MG63 (cell line): ENCODE measurements at regions not wholly inside any gene's neighbourhood (a gene's known extent, or its start where the extent isn't known, plus 50 kb on each side); places are given as distances from the start of the nearest gene placed in this dataset.

Experiments
- DNase-seq: peaks from one replicate; pipeline ENCODE4 v3.0.0-alpha.2; 2020
- H3K27me3 ChIP-seq: fragments of 250-450 bp; sonication (Bioruptor Pico); 2 replicates; pipeline ENCODE4 v1.5.1; 2020; ENCODE audit warnings: mild to moderate bottlenecking, moderate library complexity
- H3K36me3 ChIP-seq: fragments of 250-450 bp; sonication (Bioruptor Pico); 2 replicates; pipeline ENCODE4 v1.5.1; 2020; ENCODE audit warnings: mild to moderate bottlenecking, moderate library complexity
- H3K4me3 ChIP-seq: fragments of 250-450 bp; sonication (Bioruptor Pico); 2 replicates; pipeline ENCODE4 v1.5.1; 2020; ENCODE audit warnings: mild to moderate bottlenecking, moderate library complexity
- H3K9me3 ChIP-seq: fragments of 250-450 bp; sonication (Bioruptor Pico); 2 replicates; pipeline ENCODE4 v1.5.1; 2020; ENCODE audit warnings: mild to moderate bottlenecking, moderate library complexity

- H3K36me3 ChIP-seq = no peaks in the 10 kb centered on the region
- H3K9me3 ChIP-seq = no peaks in the 10 kb centered on the region
- no peaks in the 10 kb centered on the region for H3K27me3 ChIP-seq
- DNase-seq = no peak
- H3K4me3 ChIP-seq = no peak overlapping the region
These were observed 492.0 kb upstream of the KIF2B start for GRCh38 chr17:53330756-53331155.

- H3K27me3 ChIP-seq = no peaks in the 10 kb centered on the region
- no peaks in the 10 kb centered on the region for H3K36me3 ChIP-seq
- no peak overlapping the region for H3K4me3 ChIP-seq
- DNase-seq = no peak
- peaks cover 2% of the 10 kb centered on the region; the same call in 1 of the 2 replicates for H3K9me3 ChIP-seq
These were observed 501.1 kb upstream of the KIF2B start for GRCh38 chr17:53321651-53322050.

- Histone ChIP-seq H3K9me3 (peaks cover 2% of the 10 kb centered on the region; the same call in 1 of the 2 replicates), H3K4me3 (no peak overlapping the region), H3K27me3 (no peaks in the 10 kb centered on the region), H3K36me3 (no peaks in the 10 kb centered on the region)
- DNase-seq = no peak
These were observed 502.8 kb upstream of the KIF2B start for GRCh38 chr17:53319947-53320346.

- H3K36me3 ChIP-seq = no peaks in the 10 kb centered on the region
- H3K27me3 ChIP-seq = no peaks in the 10 kb centered on the region
- DNase-seq = no peak
- peaks cover 2% of the 10 kb centered on the region; the same call in 1 of the 2 replicates for H3K9me3 ChIP-seq
- H3K4me3 ChIP-seq = no peak overlapping the region
These were observed 505.7 kb upstream of the KIF2B start for GRCh38 chr17:53316988-53317387.

- Histone ChIP-seq H3K9me3 (peaks cover 2% of the 10 kb centered on the region; the same call in 1 of the 2 replicates), H3K36me3 (no peaks in the 10 kb centered on the region), H3K27me3 (no peaks in the 10 kb centered on the region), H3K4me3 (no peak overlapping the region)
- DNase-seq = no peak
These were observed 506.7 kb upstream of the KIF2B start for GRCh38 chr17:53316073-53316472.

- H3K27me3 ChIP-seq = no peaks in the 10 kb centered on the region
- H3K4me3 ChIP-seq = no peak overlapping the region
- H3K9me3 ChIP-seq = peaks cover 2% of the 10 kb centered on the region; the same call in 1 of the 2 replicates
- DNase-seq = no peak
- H3K36me3 ChIP-seq = no peaks in the 10 kb centered on the region
These were observed 508.2 kb upstream of the KIF2B start for GRCh38 chr17:53314521-53314920.

GRCh38 chr17:53313746-53314145, 509.0 kb upstream of the KIF2B start:
- Histone ChIP-seq H3K4me3 (no peak overlapping the region), H3K9me3 (peaks cover 2% of the 10 kb centered on the region; the same call in 1 of the 2 replicates), H3K36me3 (no peaks in the 10 kb centered on the region), H3K27me3 (no peaks in the 10 kb centered on the region)
- DNase-seq = no peak

GRCh38 chr17:53278466-53278865, 544.3 kb upstream of the KIF2B start:
- Histone ChIP-seq H3K9me3 (no peaks in the 10 kb centered on the region), H3K27me3 (no peaks in the 10 kb centered on the region), H3K4me3 (no peak overlapping the region), H3K36me3 (no peaks in the 10 kb centered on the region)
- no peak for DNase-seq

- Histone ChIP-seq H3K9me3 (no peaks in the 10 kb centered on the region), H3K4me3 (no peak overlapping the region), H3K36me3 (no peaks in the 10 kb centered on the region), H3K27me3 (no peaks in the 10 kb centered on the region)
- no peak for DNase-seq
These were observed 549.6 kb upstream of the KIF2B start for GRCh38 chr17:53273126-53273525.

- DNase-seq = no peak
- Histone ChIP-seq H3K36me3 (no peaks in the 10 kb centered on the region), H3K9me3 (no peaks in the 10 kb centered on the region), H3K4me3 (no peak overlapping the region), H3K27me3 (no peaks in the 10 kb centered on the region)
These were observed 551.8 kb upstream of the KIF2B start for GRCh38 chr17:53270936-53271335.

GRCh38 chr17:53264730-53265129, 558.0 kb upstream of the KIF2B start:
- Histone ChIP-seq H3K4me3 (no peak overlapping the region), H3K27me3 (no peaks in the 10 kb centered on the region), H3K36me3 (no peaks in the 10 kb centered on the region), H3K9me3 (no peaks in the 10 kb centered on the region)
- DNase-seq = no peak

- Histone ChIP-seq H3K36me3 (no peaks in the 10 kb centered on the region), H3K9me3 (no peaks in the 10 kb centered on the region), H3K4me3 (no peak overlapping the region), H3K27me3 (no peaks in the 10 kb centered on the region; the same call in 1 of the 2 replicates)
- no peak for DNase-seq
These were observed 568.6 kb upstream of the KIF2B start for GRCh38 chr17:53253956-53254597.

GRCh38 chr17:53249036-53249435, 573.7 kb upstream of the KIF2B start:
- Histone ChIP-seq H3K9me3 (no peaks in the 10 kb centered on the region), H3K4me3 (no peak overlapping the region), H3K36me3 (no peaks in the 10 kb centered on the region), H3K27me3 (no peaks in the 10 kb centered on the region; the same call in 1 of the 2 replicates)
- no peak for DNase-seq

GRCh38 chr17:53234138-53234537, 588.6 kb upstream of the KIF2B start:
- no peaks in the 10 kb centered on the region for H3K36me3 ChIP-seq
- H3K4me3 ChIP-seq = no peak overlapping the region
- no peaks in the 10 kb centered on the region for H3K27me3 ChIP-seq
- H3K9me3 ChIP-seq = no peaks in the 10 kb centered on the region
- DNase-seq = no peak

- Histone ChIP-seq H3K9me3 (no peaks in the 10 kb centered on the region), H3K36me3 (no peaks in the 10 kb centered on the region), H3K4me3 (no peak overlapping the region), H3K27me3 (no peaks in the 10 kb centered on the region)
- no peak for DNase-seq
These were observed 595.2 kb upstream of the KIF2B start for GRCh38 chr17:53227514-53227913.

- no peaks in the 10 kb centered on the region for H3K9me3 ChIP-seq
- no peaks in the 10 kb centered on the region for H3K27me3 ChIP-seq
- no peaks in the 10 kb centered on the region for H3K36me3 ChIP-seq
- no peak overlapping the region for H3K4me3 ChIP-seq
- no peak for DNase-seq
These were observed 595.6 kb upstream of the KIF2B start for GRCh38 chr17:53227111-53227510.

GRCh38 chr17:53219821-53220220, 602.9 kb upstream of the KIF2B start:
- no peaks in the 10 kb centered on the region for H3K36me3 ChIP-seq
- no peak overlapping the region for H3K4me3 ChIP-seq
- no peak for DNase-seq
- no peaks in the 10 kb centered on the region for H3K27me3 ChIP-seq
- no peaks in the 10 kb centered on the region for H3K9me3 ChIP-seq

GRCh38 chr17:53218723-53219122, 604.0 kb upstream of the KIF2B start:
- Histone ChIP-seq H3K36me3 (no peaks in the 10 kb centered on the region), H3K9me3 (no peaks in the 10 kb centered on the region), H3K4me3 (no peak overlapping the region), H3K27me3 (no peaks in the 10 kb centered on the region)
- DNase-seq = no peak
